ENCODE measurements at regions not wholly inside any gene's neighbourhood (a gene's known extent, or its start where the extent isn't known, plus 50 kb on each side); places are given as distances from the start of the nearest gene placed in this dataset.

DNA sequence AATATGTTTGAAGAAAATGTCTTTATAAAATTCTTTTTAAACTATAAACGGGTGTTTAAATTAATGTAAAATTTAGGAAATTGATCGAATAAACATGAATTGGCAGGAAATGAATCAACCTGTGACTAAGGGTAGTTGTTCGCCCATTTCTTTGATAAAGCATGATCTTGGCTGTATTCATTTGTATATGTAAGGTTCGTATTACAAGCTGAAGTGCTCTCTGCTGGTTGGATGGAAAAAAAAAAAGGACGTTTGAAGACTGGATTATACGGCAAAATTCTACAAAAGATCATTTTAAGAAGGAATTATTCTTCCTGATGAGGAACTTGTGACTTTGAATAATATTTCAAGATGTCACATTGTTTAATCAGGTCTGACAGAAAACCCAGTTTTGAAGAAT lies 185.4 kb upstream of the ANK3 start:
- no peak for ATAC-seq
- H3K9me2 ChIP-seq (replicated peaks; ENCODE audit: low read length) = no peaks in the 10 kb centered on the region
- TF ChIP-seq, protein P1, sequence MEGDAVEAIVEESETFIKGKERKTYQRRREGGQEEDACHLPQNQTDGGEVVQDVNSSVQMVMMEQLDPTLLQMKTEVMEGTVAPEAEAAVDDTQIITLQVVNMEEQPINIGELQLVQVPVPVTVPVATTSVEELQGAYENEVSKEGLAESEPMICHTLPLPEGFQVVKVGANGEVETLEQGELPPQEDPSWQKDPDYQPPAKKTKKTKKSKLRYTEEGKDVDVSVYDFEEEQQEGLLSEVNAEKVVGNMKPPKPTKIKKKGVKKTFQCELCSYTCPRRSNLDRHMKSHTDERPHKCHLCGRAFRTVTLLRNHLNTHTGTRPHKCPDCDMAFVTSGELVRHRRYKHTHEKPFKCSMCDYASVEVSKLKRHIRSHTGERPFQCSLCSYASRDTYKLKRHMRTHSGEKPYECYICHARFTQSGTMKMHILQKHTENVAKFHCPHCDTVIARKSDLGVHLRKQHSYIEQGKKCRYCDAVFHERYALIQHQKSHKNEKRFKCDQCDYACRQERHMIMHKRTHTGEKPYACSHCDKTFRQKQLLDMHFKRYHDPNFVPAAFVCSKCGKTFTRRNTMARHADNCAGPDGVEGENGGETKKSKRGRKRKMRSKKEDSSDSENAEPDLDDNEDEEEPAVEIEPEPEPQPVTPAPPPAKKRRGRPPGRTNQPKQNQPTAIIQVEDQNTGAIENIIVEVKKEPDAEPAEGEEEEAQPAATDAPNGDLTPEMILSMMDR (conservative IDR thresholded peaks at IDR 0.05; ENCODE audit: low read depth, low read length) = peak; percentile 50
- no peak for TF ChIP-seq EZH2phosphoT487 (IDR thresholded peaks at IDR 0.05; ENCODE audit: borderline replicate concordance, low read length)
- no peak for TF ChIP-seq EZH2 (IDR thresholded peaks at IDR 0.05; ENCODE audit: low read length, unreplicated experiment)
- H3K79me2 ChIP-seq (ENCODE audit: low read length) = peaks cover 21% of the 10 kb centered on the region
- peak overlapping the region; percentile 47 for H3K4me2 ChIP-seq (ENCODE audit: low read length)
- ChIA-PET CTCF (interaction anchor here (0.5 to 0.7 kb wide), 2 partner anchors 13 to 434 kb away, joined by 3 to 6 read pairs; no protein-coding TSS in a partner anchor), POLR2A (ENCODE audit: unreplicated experiment) (no interaction called here)
- H3K9me3 ChIP-seq (ENCODE audit: low read length) = 0 out of 2 replicates have a peak, but pooled peaks cover 3% of the 10 kb centered on the region
- no peak overlapping the region for H3K9ac ChIP-seq (ENCODE audit: low read length)
- H3K4me3 ChIP-seq (ENCODE audit: low read length) = peak overlapping the region; percentile 6; the same call in 1 of the 2 replicates
- peak overlapping the region; percentile 2; the same call in 1 of the 2 replicates for H3K27ac ChIP-seq (ENCODE audit: low read length)
- H3K4me1 ChIP-seq (ENCODE audit: insufficient read depth, low read length) = peaks cover 73% of the 10 kb centered on the region
- H3K36me3 ChIP-seq (ENCODE audit: low read depth, low read length) = no peaks in the 10 kb centered on the region; the same call in 1 of the 2 replicates
- intact Hi-C loops (cut with micrococcal nuclease) = no loop called here
- H4K20me1 ChIP-seq (ENCODE audit: low read length) = no peaks in the 10 kb centered on the region
- H3F3A ChIP-seq (ENCODE audit: low read length, unreplicated experiment) = peaks cover 4% of the 10 kb centered on the region
- no TSS peak for BruUV-seq (replicated peaks)
- peak; percentile 77 for DNase-seq
- H2AFZ ChIP-seq (ENCODE audit: low read length) = peak overlapping the region; percentile 31
- H3K27me3 ChIP-seq (ENCODE audit: low read length) = no peaks in the 10 kb centered on the region

DNA sequence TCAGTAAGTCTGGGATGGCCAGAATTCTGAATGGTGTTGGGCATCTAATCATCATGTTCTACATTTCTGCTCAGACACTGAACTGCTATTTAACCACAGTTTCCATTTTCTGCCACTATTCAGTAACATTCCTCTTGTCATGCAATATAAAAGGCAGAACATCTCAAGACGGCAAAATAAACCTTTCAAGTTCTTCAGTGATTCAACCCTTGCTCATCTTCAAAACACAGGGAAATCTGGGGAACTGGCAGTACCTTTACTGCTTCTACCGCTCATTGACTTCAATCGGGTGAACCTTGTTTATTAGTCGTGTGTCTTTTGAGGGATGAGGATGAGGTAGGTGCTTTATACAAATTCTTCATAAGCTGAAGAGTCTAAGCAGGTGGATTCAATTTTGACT lies 184.7 kb upstream of the ANK3 start:
- POLR2A ChIA-PET (ENCODE audit: unreplicated experiment) = no interaction called here

More for the DNA sequence above, 184.7 kb upstream of the ANK3 start:
- H3K9me2 ChIP-seq (replicated peaks; ENCODE audit: low read length) = no peaks in the 10 kb centered on the region
- H3K36me3 ChIP-seq (ENCODE audit: low read depth, low read length) = no peaks in the 10 kb centered on the region; the same call in 1 of the 2 replicates
- H3K4me2 ChIP-seq (ENCODE audit: low read length) = peak overlapping the region; percentile 47
- no TSS peak for BruUV-seq (replicated peaks)
- H3K27me3 ChIP-seq (ENCODE audit: low read length) = no peaks in the 10 kb centered on the region
- intact Hi-C loops (cut with micrococcal nuclease) = loop anchor here (5.0 kb wide), 2 partner anchors 77 to 193 kb away; no protein-coding TSS in a partner anchor
- H2AFZ ChIP-seq (ENCODE audit: low read length) = 0 out of 2 replicates have a peak overlapping the region, but pooled peaks have one; percentile 15
- DNase-seq (peak; percentile 80), ATAC-seq (no peak)
- H3K4me1 ChIP-seq (ENCODE audit: insufficient read depth, low read length) = peaks cover 77% of the 10 kb centered on the region
- H3K9ac ChIP-seq (ENCODE audit: low read length) = no peak overlapping the region
- H3F3A ChIP-seq (ENCODE audit: low read length, unreplicated experiment) = peaks cover 4% of the 10 kb centered on the region
- 0 out of 2 replicates have a peak overlapping the region, but pooled peaks have one; percentile 4 for H3K4me3 ChIP-seq (ENCODE audit: low read length)
- no peaks in the 10 kb centered on the region for H4K20me1 ChIP-seq (ENCODE audit: low read length)
- H3K27ac ChIP-seq (ENCODE audit: low read length) = peak overlapping the region; percentile 2
- CTCF ChIA-PET = no interaction called here
- H3K79me2 ChIP-seq (ENCODE audit: low read length) = peaks cover 28% of the 10 kb centered on the region
- 0 out of 2 replicates have a peak, but pooled peaks cover 3% of the 10 kb centered on the region for H3K9me3 ChIP-seq (ENCODE audit: low read length)
- TF ChIP-seq, protein P1 (conservative IDR thresholded peaks at IDR 0.05; ENCODE audit: low read depth, low read length) = no peak
- TF ChIP-seq EZH2phosphoT487 (IDR thresholded peaks at IDR 0.05; ENCODE audit: borderline replicate concordance, low read length) (no peak), EZH2 (IDR thresholded peaks at IDR 0.05; ENCODE audit: low read length, unreplicated experiment) (no peak)

Data from PC-3 (cell line).